Hindlimb muscle (tissue), 1 donor: ENCODE measurements at regions not wholly inside any gene's neighbourhood (a gene's known extent, or its start where the extent isn't known, plus 50 kb on each side); places are given as distances from the start of the nearest gene placed in this dataset.

Experiments
- DNase-seq: peaks from one replicate; pipeline ENCODE4 v3.0.0-alpha.2; 2013

- no peak for DNase-seq
Observed at GRCh38 chr4:188554413-188554812, 415.2 kb downstream of the TRIML1 start.

- no peak for DNase-seq
Observed at GRCh38 chr4:188573104-188573503, 433.9 kb downstream of the TRIML1 start.

DNA sequence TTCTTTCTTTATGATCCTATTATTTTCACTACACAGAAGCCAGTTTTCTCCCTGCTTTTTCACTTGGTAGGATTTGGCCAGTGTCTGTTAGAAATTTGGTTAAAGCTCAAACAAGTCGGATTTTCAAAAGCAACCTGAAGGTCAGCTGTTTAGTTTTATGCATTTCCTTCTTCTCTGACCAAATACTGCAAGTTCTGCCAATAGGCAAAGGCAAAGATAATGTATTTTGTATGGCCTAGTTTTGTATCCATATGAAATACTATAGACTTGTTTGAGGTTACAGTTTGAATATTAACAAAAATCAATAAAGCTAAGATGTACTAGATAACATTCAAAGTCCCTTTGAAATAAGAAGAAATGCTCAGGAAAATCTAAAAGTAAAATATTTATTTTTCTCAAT is 439.4 kb downstream of the TRIML1 start:
- DNase-seq, result no peak

DNA sequence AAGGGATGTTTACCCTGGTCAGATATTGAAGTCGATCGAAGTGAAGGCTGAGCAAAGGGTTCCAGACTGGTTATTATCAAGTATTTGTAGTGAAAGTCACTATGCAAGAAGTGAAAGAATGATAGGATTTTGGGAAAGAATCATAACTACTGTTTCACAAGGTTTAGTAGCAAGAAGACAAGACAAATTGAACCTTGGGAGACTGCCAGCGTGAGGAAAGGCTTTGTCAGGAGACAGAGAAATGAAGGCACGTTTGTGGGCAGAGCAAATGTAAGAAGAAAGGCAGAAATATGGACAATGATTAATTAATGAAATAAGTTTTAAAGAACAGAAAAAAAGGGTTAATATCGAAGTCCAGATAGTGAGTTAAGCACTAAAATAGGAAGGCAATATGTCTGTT is 456.8 kb downstream of the TRIML1 start:
- no peak for DNase-seq

DNA sequence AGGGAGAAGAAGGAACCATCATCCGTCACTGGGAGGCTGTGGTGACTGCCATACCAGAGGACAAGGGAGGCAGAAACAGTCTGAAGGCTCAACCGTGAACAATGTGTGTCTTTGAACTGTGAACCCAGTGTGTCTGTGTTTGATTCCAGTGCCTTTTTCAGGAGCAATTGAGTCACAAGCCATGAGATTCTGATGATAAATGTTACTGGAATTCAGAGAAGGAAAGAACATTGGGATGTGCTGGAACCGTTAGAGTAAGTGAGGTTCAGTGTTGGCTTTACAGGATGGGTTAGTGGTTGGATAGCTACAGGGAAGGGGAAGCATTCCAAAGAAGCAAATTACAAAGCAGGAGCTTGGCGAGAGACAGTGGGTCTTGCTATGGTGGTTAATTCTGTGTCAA is 464.4 kb downstream of the TRIML1 start:
- no peak for DNase-seq

- DNase-seq, result no peak
Observed at GRCh38 chr4:188606635-188607034, 467.4 kb downstream of the TRIML1 start.

DNA sequence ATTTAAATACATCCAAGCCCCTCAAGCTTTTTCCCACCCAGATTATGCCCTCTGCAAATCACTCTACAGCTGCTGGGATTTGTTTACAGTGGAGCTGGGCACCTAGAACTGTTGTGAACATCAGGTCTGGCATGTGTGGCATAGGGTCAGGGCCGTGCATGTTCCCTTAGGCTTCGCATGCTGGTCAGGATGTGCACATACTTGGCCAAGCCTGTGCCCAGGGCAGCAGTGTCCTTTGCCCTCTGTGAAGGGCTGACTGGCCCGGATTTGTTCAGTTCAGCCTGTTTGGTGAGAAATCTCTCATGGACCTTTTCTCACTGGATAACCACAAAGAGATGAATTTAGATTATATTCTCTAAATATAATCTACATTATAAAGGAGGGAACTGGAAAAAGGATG is 471.9 kb downstream of the TRIML1 start:
- DNase-seq, result no peak

DNA sequence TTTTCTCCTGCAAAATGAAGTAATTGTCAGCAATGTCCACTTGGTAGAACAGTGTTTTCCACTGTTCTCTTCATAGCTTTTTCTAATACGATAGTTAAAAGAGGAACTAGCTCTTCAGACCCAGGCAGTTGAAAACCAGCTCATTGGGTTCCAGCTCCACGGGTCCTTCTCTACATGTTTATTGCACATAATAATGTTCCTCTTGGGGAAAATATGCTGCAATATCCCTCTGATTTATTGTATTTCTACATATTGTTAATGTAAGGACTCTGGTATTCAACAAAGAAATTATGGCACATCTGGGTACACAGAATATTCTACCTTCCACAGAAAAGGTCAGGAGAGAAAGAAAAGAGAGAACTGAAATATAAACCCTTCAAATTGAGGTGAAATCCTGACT is 473.4 kb downstream of the TRIML1 start:
- DNase-seq, result no peak

DNA sequence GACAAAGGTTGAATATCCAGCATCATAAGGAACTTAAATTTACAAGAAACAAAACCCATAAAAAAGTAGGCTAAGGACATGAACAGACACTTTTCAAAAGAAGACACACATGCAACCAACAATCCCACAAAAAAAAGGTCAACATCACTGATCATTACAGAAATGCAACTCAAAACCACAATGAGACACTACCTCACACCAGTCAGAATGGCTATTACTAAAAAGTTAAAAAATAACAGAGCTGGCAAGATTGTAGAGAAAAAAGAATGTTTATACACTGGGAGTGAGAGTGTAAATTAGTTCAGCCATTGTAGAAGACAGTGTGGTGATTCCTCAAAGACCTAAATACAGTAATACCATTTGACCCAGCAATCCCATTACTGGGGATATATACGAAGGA is 474.7 kb downstream of the TRIML1 start:
- DNase-seq, result no peak

- no peak for DNase-seq
Observed at GRCh38 chr4:188619456-188620149, 480.4 kb downstream of the TRIML1 start.

GRCh38 chr4:188620608-188621007 is 481.4 kb downstream of the TRIML1 start:
- no peak for DNase-seq

DNA sequence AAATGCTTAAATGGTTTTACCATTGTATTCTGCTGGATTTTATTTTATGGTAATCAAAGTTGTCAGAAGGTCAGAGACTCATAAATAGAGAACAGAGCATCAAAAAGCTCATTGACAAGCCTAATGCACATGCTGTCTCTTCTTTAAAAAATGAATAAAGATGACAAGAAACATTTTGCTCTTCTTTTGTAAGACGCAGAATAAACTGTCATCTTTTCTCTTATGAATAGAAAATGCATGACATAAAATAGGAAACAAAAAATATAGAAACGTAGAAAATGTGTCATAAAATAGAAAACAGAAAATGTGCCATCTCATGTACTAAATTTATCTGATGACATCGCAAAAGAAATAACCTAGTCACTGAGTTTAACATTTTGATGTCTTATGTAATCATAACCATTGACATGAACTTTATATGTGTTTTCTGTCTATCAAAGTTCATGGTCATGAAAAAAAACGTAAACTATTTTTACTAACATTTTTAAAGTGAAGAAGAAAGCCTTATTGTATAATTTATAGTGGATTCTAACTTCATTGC is 484.1 kb downstream of the TRIML1 start:
- DNase-seq, result no peak

GRCh38 chr4:188624370-188624769 is 485.1 kb downstream of the TRIML1 start:
- DNase-seq, result no peak

GRCh38 chr4:188627892-188628291 is 488.7 kb downstream of the TRIML1 start:
- DNase-seq, result no peak

- no peak for DNase-seq
Observed at GRCh38 chr4:188639479-188640100, 500.3 kb downstream of the TRIML1 start.

DNA sequence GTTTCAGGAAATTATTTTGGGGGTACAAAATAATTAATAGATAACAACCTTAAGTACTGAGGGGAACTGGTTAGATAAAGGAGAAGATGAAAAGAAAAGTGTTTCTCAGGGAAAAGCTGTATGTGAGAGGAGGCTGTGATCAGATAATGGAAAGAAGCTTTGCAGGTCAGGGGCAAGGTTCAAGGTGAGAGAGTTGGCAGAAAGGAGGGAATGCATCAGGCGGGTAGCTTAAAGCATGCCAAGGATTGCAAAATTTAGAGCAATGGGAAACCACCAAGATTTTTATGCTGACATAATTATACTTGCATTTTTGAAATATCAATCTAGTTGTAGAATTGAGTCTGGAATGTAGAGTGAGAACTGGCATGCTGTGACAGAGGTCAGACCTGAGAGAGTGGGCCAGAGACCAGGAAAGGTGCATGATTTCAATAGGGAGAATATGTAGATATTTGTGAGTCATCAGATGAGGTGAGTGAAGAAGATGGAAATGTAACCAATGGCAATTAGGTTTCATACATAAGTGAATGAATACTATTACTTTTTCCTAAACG is 508.7 kb downstream of the TRIML1 start:
- no peak for DNase-seq

DNA sequence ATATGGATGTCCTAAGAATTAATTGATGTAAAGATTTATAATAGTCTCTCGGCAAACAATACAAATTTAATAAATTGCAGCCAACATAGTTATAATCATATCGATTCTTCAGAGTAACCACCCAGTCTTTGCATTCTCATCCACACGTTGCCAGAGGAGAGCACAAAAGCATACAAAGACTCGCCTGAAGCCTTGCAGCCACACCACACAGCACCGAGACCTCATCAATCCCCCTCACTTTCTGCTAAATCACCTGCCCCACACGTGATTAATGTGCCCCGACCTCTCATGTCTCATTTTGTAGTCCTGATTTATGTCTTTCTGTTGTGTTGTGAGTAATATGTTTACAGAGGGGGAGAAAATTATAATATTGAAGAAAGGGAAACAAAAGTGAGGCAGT is 510.4 kb downstream of the TRIML1 start:
- no peak for DNase-seq

DNA sequence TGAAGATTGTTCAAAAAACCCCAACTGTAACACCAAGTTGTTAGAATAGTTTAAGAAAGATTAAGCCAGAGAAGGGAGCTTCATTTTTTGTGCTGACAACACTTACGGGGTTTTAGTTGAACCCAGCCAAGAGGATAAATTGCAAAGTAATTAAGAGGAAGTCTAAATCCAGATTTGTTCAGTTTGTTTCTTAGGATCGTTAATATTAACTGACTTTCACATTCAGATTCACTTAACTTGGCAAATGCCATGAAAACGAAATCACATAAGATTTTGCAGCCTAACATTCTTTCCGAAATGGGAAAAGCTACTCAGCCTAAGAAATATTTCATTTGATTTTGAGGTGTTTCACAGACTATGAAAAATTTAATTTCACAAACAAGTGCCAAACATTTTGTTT is 511.3 kb downstream of the TRIML1 start:
- no peak for DNase-seq

GRCh38 chr4:188657365-188657764 is 518.1 kb downstream of the TRIML1 start:
- DNase-seq, result no peak

DNA sequence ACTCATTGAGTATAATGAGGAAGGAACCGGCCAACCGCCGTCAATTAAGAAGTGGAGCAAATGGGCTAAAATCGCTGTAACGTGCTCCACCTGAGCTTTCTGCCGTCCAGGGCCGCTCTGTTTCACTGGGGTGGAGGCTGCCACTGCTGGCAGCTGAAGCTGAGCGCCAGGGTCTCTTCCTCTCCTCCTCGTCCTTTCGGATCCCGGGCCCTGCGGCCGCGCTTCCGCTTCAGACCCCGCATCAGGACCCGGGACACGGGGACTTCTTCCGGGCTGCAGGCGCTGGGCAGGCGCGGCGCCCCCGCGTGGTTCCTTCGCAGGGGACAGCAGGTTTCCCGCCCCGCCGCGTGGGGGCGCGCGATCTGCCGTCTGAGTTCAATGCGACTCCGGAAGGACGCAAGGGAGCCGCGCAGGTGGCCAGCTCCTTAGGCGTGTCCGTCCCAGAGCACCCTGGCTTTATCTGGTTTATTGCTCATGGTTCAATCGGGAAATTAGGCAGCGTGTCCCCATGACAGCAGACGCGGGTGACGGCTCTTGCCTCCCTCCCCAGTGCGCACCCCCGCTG is 519.8 kb downstream of the TRIML1 start:
- DNase-seq, result no peak

DNA sequence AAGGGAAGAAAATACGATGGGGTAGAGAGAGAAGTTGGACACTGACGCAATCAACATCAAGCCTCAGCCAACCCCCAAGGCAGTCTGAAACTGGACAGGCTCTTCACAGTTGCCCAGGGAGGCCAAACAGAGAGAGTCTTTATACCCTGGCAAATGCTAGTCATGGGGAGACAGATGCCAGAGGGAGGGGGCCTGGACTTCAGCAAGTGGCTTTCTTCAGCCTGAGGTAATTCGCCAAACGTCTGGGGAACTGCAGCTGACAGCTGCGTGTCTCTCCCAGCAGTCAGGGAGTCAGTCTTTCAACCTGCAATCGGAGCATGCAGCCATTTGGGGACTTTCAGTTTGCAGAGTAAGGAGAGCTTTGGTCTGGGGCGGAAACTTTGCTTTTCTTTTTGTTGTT is 521.6 kb downstream of the TRIML1 start:
- no peak for DNase-seq

DNA sequence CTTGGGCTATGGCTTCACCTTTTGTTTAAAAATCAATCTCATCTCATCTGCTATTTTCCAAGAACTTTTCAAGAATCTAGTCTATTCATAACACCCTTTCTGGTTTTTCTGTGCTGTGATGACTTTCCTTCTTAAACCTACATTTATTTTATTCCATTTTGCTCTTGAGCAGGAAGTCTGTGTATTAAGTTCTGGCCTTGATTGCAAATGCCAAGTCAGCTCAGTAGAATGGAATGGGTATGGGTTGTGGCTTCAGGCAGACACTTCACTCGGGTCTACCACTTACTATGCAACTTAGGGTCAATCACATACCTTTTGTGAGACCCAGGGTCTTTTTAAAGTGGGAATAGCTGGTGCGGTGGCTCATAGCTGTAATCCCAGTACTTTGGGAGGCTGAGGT is 522.3 kb downstream of the TRIML1 start:
- DNase-seq, result no peak

DNA sequence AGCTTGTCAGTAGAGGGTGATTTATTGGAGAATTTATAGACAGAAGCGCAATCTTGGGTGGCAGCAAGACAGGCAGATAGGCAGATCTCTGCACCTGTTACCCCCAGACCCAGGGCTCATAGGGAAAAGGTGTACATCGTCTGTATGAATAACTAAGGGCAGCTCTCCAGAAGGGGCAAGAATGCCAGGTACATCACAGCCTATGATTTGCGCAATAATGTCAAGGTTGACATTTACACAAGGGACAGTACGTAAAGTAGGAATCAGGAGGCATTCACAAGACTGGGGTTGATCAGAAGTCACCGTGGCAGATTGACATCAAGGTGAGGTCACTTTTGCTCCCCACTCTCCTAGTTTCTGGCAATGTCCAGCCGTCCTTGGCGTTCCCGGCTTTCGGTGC is 524.1 kb downstream of the TRIML1 start:
- DNase-seq, result no peak
